OCI-LY7 (cell line): ENCODE measurements at regions not wholly inside any gene's neighbourhood (a gene's known extent, or its start where the extent isn't known, plus 50 kb on each side); places are given as distances from the start of the nearest gene placed in this dataset.

ENCODE experiments used
- BruUV-seq: library from RNA; stranded (reverse); fragments of 400-500 nt; replicated peaks from 2 replicates; lab custom pipeline; 2021; lab: Mats Ljungman, UMichigan
- CTCF ChIA-PET: fragments of 300-600 bp; sonication (Branson Sonifier 250); formaldehyde crosslinking; loops from one replicate; lab custom pipeline; 2022; ENCODE audit warnings: antibody characterized with exemption; ENCODE audit not compliant: unreplicated experiment; lab: Charles Lee
- POLR2A ChIA-PET: fragments of 300-600 bp; sonication (Branson Sonifier 250); formaldehyde crosslinking; loops from one replicate; lab custom pipeline; 2022; ENCODE audit warnings: antibody characterized with exemption; lab: Charles Lee
- DNase-seq: peaks from one replicate; pipeline ENCODE4 v3.0.0-alpha.2; 2015; ENCODE audit warnings: low spot score
- H2AFZ ChIP-seq: fragments of 200-600 bp; sonication (generic), shearing (Covaris generic); 2 replicates; pipeline ENCODE4 v1.6.1; 2014; ENCODE audit warnings: mild to moderate bottlenecking, antibody characterized with exemption, low read length, moderate library complexity
- H3K27ac ChIP-seq: fragments of 200-600 bp; sonication (generic); 2 replicates; pipeline ENCODE4 v1.5.1; 2014; ENCODE audit warnings: mixed run types, low read depth, mild to moderate bottlenecking, moderate library complexity, low read length, inconsistent platforms; ENCODE audit not compliant: poor library complexity, severe bottlenecking
- H3K36me3 ChIP-seq: fragments of 200-600 bp; sonication (generic); 2 replicates; pipeline ENCODE4 v1.6.1; 2014; ENCODE audit warnings: mild to moderate bottlenecking, antibody characterized with exemption, low read length, moderate library complexity, mixed read lengths; ENCODE audit not compliant: insufficient read depth
- H3K4me1 ChIP-seq: fragments of 200-600 bp; sonication (generic); 2 replicates; pipeline ENCODE4 v1.5.1; 2014; ENCODE audit warnings: mild to moderate bottlenecking, low read length; ENCODE audit not compliant: insufficient read depth, poor library complexity, severe bottlenecking
- H3K4me2 ChIP-seq: fragments of 200-600 bp; sonication (generic); 2 replicates; pipeline ENCODE4 v1.6.1; 2014; ENCODE audit warnings: mild to moderate bottlenecking, low read length
- H3K4me3 ChIP-seq: fragments of 200-600 bp; sonication (generic); 2 replicates; pipeline ENCODE4 v1.5.1; 2014; ENCODE audit warnings: mild to moderate bottlenecking, low read depth, low read length; ENCODE audit not compliant: poor library complexity, severe bottlenecking
- H3K79me2 ChIP-seq: fragments of 200-600 bp; sonication (generic); 2 replicates; pipeline ENCODE4 v1.6.1; 2016; ENCODE audit warnings: low read depth, mild to moderate bottlenecking, low read length, moderate library complexity, mixed read lengths; ENCODE audit not compliant: insufficient read depth
- H3K9me2 ChIP-seq: fragments of 200-600 bp; sonication (generic); 2 replicates; pipeline ENCODE4 v1.6.1; 2016; ENCODE audit warnings: mild to moderate bottlenecking, low read length, mixed read lengths; ENCODE audit not compliant: insufficient read depth
- H3K9me3 ChIP-seq: fragments of 200-600 bp; sonication (generic); 2 replicates; pipeline ENCODE4 v1.6.1; 2014; ENCODE audit warnings: mild to moderate bottlenecking, mixed run types, low read length, mixed read lengths
- H4K20me1 ChIP-seq: fragments of 200-600 bp; sonication (generic); 2 replicates; pipeline ENCODE4 v1.6.1; 2014; ENCODE audit warnings: mild to moderate bottlenecking, antibody characterized with exemption, low read length, moderate library complexity, mixed read lengths; ENCODE audit not compliant: insufficient read depth
- CTCF ChIP-seq: fragments of 200-600 bp; sonication (generic); conservative IDR thresholded peaks from 2 replicates; pipeline ENCODE4 v1.5.1; 2014; ENCODE audit warnings: mild to moderate bottlenecking, antibody characterized with exemption, low read length, moderate library complexity, mixed read lengths
- EZH2phosphoT487 ChIP-seq: fragments of 200-600 bp; sonication (generic); IDR thresholded peaks from 2 replicates; pipeline ENCODE4 v1.6.1; 2018; ENCODE audit warnings: low read depth, borderline replicate concordance, mild to moderate bottlenecking, mixed run types, antibody characterized with exemption, low read length, moderate library complexity, mixed read lengths
- intact Hi-C: fragments of 100-400 bp; cut with micrococcal nuclease; formaldehyde crosslinking; loops from one replicate; pipeline ENCODE4 v1.10.0; 2022; ENCODE audit not compliant: unreplicated experiment

GRCh38 chr14:56027916-56028712 lies 90.1 kb upstream of the PELI2 start:
- H3K4me1 ChIP-seq: no peaks in the 10 kb centered on the region
- H3K9me3 ChIP-seq: no peaks in the 10 kb centered on the region
- H3K79me2 ChIP-seq: no peaks in the 10 kb centered on the region
- H3K27ac ChIP-seq: no peak overlapping the region
- no peak overlapping the region for H3K4me2 ChIP-seq
- no peak overlapping the region for H2AFZ ChIP-seq
- H4K20me1 ChIP-seq: no peaks in the 10 kb centered on the region
- intact Hi-C loops: no loop called here
- no peak for DNase-seq
- ChIA-PET CTCF (interaction anchor here (0.6 kb wide), 1 partner anchor 453 kb away, joined by 3 read pairs; no protein-coding TSS in a partner anchor), POLR2A (interaction anchor here (0.6 to 1.5 kb wide), 3 partner anchors 8 to 460 kb away, joined by 3 to 4 read pairs (median 3); no protein-coding TSS in a partner anchor)
- no peaks in the 10 kb centered on the region for H3K9me2 ChIP-seq
- no peak overlapping the region for H3K4me3 ChIP-seq
- TF ChIP-seq EZH2phosphoT487 (no peak), CTCF (no peak)
- no TSS peak for BruUV-seq
- H3K36me3 ChIP-seq: no peaks in the 10 kb centered on the region

- Histone ChIP-seq H3K4me1 (no peaks in the 10 kb centered on the region), H3K4me2 (no peak overlapping the region), H4K20me1 (no peaks in the 10 kb centered on the region), H3K4me3 (no peak overlapping the region), H3K9me2 (no peaks in the 10 kb centered on the region), H3K36me3 (no peaks in the 10 kb centered on the region), H3K79me2 (no peaks in the 10 kb centered on the region), H3K9me3 (no peaks in the 10 kb centered on the region), H3K27ac (no peak overlapping the region), H2AFZ (no peak overlapping the region)
- BruUV-seq: no TSS peak
- no peak for DNase-seq
- ChIA-PET CTCF (no interaction called here), POLR2A (interaction anchor here (1.2 kb wide), 1 partner anchor 9 kb away, joined by 4 read pairs; no protein-coding TSS in a partner anchor)
- intact Hi-C loops: no loop called here
- TF ChIP-seq CTCF (no peak), EZH2phosphoT487 (no peak)
These were observed 81.9 kb upstream of the PELI2 start for GRCh38 chr14:56036353-56036752.

GRCh38 chr14:56040121-56040520 lies 78.1 kb upstream of the PELI2 start:
- H2AFZ ChIP-seq: no peak overlapping the region
- ChIA-PET POLR2A (no interaction called here), CTCF (no interaction called here)
- H4K20me1 ChIP-seq: no peaks in the 10 kb centered on the region
- no peak overlapping the region for H3K27ac ChIP-seq
- no peak for DNase-seq
- H3K9me2 ChIP-seq: no peaks in the 10 kb centered on the region
- no peaks in the 10 kb centered on the region for H3K9me3 ChIP-seq
- no peaks in the 10 kb centered on the region for H3K36me3 ChIP-seq
- TF ChIP-seq CTCF (no peak), EZH2phosphoT487 (no peak)
- no peak overlapping the region for H3K4me3 ChIP-seq
- BruUV-seq: no TSS peak
- H3K4me2 ChIP-seq: no peak overlapping the region
- intact Hi-C loops: no loop called here
- H3K79me2 ChIP-seq: no peaks in the 10 kb centered on the region
- H3K4me1 ChIP-seq: no peaks in the 10 kb centered on the region
